IPS-11a (cell line): ENCODE measurements at regions not wholly inside any gene's neighbourhood (a gene's known extent, or its start where the extent isn't known, plus 50 kb on each side); places are given as distances from the start of the nearest gene placed in this dataset.

Experiments used
- H3K4me3 ChIP-seq: one replicate; pipeline ENCODE4 v1.5.1; 2013; ENCODE audit warnings: low read depth, low read length, control low read depth

DNA sequence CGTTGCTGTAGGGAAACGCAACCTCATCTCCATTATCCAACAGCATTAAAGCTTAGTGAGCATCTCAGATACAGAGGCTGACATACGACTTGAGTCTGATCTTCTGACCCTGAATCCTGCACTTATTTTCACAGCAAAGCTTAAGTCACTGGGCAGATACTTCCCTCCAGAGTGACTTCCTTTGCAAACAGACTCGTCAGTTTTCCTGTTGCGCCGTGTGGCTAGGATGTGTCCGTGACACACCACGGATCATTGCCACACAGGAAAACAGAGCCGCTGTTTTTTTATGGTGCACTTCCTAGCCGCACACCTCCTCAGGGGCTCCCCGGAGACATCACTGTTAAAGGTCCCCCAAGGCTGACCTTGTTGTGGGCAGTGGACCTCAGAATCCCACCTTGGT is 94.9 kb upstream of the MKI67 start:
- no peak overlapping the region for H3K4me3 ChIP-seq

DNA sequence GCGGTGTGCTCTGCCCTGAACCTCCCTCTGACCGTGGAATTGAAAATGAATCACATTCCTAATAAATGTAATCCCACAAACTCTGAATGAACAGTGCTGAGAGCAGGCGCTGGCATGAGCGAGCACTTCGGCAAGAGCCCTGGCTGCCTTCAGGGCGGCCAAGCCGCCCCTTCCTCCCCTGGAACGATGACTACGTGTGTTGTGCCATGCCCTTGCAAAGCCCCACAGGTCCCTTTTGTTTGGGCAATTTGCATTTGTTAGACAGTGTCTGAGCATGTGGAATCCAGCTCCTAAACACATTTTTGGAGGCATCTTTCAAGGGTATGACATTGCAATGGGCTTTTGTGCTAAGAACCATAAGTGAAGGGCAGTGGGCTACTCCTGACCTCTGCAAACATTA is 95.6 kb upstream of the MKI67 start:
- no peak overlapping the region for H3K4me3 ChIP-seq

- H3K4me3 ChIP-seq = no peak overlapping the region
Observed at GRCh38 chr10:128222332-128222849, 96.2 kb upstream of the MKI67 start.

DNA sequence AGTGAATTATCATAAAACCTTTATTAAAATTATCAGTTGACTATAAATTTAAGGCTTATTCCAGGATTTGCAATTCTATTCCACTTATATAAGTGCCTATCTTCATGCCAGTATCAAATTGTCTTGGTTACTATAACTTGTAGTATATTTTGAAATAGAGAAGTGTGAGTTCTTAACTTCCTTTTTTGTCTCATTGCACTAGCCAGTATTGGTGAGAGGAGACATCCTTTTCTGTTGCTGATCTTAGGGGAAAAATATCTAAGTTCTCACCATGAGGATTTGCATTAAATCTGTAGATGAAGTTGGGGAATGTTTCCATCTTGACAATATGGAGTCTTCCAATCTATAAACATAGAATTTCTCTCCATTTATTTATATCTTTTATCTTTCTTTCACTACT is 104.2 kb upstream of the MKI67 start:
- H3K4me3 ChIP-seq = no peak overlapping the region

DNA sequence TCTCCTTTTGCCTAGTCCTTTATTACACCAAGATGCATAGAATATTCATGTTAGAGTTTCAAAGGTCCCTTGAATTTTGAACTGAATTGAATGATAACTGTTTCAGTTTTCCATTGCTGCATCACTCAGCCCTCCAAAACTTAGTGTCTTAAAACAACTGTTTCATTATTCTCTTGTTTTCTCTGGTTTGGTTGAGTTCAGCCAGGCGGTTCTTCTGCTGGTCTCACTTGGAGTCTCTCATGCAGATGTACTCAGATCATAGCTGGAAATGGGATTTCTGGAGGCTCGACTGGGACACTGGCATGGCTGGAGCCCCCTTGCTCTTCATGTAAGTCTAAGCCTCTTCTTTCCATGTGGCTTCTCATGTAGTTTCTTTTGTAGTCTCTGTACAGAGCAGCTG is 107.2 kb upstream of the MKI67 start:
- no peak overlapping the region for H3K4me3 ChIP-seq

DNA sequence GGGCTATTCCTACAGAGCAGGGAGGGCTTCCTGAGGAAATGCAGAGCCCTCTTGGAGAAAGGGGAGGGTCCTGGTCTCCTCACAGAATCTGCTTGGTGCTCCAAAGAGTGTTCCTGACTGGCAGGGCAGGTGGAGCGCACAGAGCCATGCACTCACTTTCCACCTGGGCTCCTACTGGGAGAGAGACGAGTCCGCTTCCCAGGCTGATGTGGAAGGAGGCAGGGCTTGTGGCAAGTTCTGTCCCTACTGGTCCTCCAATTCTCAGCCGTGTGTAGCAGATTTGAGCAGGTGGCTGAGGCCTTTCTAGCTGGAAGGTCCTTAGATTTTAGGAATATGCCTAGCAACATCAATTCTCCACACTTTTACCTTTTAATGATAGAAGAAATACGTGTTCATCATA is 111.5 kb upstream of the MKI67 start:
- H3K4me3 ChIP-seq = no peak overlapping the region

- no peak overlapping the region for H3K4me3 ChIP-seq
Observed at GRCh38 chr10:128241023-128241422, 114.8 kb upstream of the MKI67 start.

GRCh38 chr10:128242641-128243040 is 116.4 kb upstream of the MKI67 start:
- H3K4me3 ChIP-seq = no peak overlapping the region

DNA sequence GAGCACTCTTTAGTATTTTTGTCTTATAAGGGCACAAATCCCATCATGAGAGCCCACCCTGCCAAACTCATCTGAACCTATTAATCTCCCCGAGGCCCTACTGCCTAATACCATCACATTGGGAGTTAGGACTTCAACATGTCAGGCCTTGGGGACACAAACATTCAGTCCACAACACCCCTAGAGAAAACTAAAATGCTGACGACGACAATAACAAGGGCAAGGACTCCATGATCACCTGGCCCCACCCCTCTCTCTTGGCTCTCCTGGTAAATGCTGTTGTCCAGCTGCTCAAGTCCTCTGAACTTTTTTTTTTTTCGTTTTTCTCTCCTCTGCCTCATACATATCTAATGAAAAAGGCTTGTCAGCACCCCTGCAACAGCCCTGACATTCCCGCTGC is 118.8 kb upstream of the MKI67 start:
- H3K4me3 ChIP-seq = no peak overlapping the region

GRCh38 chr10:128247576-128247975 is 121.4 kb upstream of the MKI67 start:
- H3K4me3 ChIP-seq = no peak overlapping the region

DNA sequence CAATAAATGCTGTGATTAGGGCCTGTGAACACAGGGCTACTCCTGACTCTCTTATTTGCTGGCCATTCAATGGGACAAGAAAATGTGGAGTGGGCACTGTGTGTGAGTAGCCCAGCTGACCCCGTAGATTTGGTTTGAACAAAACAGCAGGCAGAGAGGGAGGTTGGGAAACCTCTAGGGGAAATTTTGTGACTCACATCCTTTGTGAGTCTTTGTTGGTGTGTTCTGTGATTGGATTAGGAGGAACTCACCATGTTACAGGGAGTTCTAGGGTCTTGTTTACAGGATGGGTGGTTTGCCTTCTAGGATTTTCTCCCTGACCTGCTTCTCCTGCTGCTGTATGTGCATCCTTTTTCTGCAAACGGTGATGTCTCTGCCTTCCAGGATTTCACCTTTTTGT is 128.3 kb upstream of the MKI67 start:
- no peak overlapping the region for H3K4me3 ChIP-seq

GRCh38 chr10:128257428-128257827 is 131.2 kb upstream of the MKI67 start:
- no peak overlapping the region for H3K4me3 ChIP-seq

GRCh38 chr10:128258421-128258976 is 132.3 kb upstream of the MKI67 start:
- H3K4me3 ChIP-seq = no peak overlapping the region

- no peak overlapping the region for H3K4me3 ChIP-seq
Observed at GRCh38 chr10:128263891-128264688, 137.9 kb upstream of the MKI67 start.

GRCh38 chr10:128265596-128265995 is 139.4 kb upstream of the MKI67 start:
- no peak overlapping the region for H3K4me3 ChIP-seq

GRCh38 chr10:128267581-128267980 is 141.4 kb upstream of the MKI67 start:
- no peak overlapping the region for H3K4me3 ChIP-seq

GRCh38 chr10:128268015-128268722 is 141.9 kb upstream of the MKI67 start:
- no peak overlapping the region for H3K4me3 ChIP-seq

- no peak overlapping the region for H3K4me3 ChIP-seq
Observed at GRCh38 chr10:128274938-128275337, 148.7 kb upstream of the MKI67 start.

- no peak overlapping the region for H3K4me3 ChIP-seq
Observed at GRCh38 chr10:128275388-128276177, 149.4 kb upstream of the MKI67 start.

DNA sequence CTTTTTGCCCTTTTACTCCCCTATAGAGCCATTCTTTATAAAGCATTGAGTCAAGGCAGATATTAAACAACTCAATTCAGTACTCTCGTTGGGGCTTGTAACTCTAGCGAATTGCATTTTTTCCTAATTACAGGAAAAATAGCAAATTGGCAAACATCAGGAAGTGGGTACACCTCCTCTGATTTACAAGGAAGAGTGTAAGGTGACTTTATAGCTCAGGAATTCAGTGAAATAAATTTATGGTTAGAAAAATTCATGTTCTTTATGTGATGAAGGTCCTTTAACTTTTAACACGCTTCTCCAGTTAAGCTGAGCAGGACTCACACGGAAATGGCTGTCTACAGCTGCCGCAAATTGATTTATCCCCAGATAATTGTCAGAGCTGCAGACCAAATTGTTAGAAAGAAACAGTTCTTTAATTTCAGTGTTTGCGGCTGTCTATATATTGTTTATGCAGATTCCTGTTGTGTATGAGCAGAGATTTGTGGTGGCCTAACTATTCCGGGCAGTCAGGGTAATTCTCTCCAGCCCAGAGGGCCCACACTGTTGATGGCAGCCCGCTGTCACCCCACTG is 151.1 kb upstream of the MKI67 start:
- no peak overlapping the region for H3K4me3 ChIP-seq

GRCh38 chr10:128278362-128278761 is 152.1 kb upstream of the MKI67 start:
- no peak overlapping the region for H3K4me3 ChIP-seq
